ENCODE measurements at regions not wholly inside any gene's neighbourhood (a gene's known extent, or its start where the extent isn't known, plus 50 kb on each side); places are given as distances from the start of the nearest gene placed in this dataset.
"Not testable (repeated sequence)": the region's sequence is repeated elsewhere in the genome, so short reads cannot be mapped to it uniquely, and the experiment has no call there.

DNA sequence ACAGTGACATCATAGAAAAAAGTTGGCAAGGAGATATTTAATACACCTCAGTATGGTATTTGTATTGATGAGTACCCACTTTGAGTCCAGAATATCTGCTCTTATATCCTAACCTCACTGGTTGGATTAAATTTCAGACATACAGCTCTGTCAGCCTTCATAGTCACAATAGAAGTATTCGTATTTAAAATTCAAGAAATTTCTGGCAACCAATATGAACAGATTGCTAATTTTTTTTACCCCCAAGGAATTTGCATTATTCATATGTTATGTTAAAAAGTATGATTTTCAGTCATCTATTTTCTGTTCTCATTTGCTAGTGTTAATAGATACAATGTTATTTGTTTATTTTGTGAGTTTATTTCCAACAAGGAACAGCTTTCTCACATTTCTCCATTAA lies 1306.8 kb upstream of the NXPH2 start:
- Histone ChIP-seq H3K9me3 (no peaks in the 10 kb centered on the region), H3K36me3 (no peaks in the 10 kb centered on the region), H3K4me1 (no peaks in the 10 kb centered on the region), H3K27me3 (no peaks in the 10 kb centered on the region), H3K4me3 (no peak overlapping the region), H3K27ac (no peak overlapping the region)
- TF ChIP-seq, protein P1, sequence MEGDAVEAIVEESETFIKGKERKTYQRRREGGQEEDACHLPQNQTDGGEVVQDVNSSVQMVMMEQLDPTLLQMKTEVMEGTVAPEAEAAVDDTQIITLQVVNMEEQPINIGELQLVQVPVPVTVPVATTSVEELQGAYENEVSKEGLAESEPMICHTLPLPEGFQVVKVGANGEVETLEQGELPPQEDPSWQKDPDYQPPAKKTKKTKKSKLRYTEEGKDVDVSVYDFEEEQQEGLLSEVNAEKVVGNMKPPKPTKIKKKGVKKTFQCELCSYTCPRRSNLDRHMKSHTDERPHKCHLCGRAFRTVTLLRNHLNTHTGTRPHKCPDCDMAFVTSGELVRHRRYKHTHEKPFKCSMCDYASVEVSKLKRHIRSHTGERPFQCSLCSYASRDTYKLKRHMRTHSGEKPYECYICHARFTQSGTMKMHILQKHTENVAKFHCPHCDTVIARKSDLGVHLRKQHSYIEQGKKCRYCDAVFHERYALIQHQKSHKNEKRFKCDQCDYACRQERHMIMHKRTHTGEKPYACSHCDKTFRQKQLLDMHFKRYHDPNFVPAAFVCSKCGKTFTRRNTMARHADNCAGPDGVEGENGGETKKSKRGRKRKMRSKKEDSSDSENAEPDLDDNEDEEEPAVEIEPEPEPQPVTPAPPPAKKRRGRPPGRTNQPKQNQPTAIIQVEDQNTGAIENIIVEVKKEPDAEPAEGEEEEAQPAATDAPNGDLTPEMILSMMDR (IDR thresholded peaks at IDR 0.05): no peak
- TF ChIP-seq POLR2A (IDR thresholded peaks at IDR 0.05): no peak
- no peak for DNase-seq

DNA sequence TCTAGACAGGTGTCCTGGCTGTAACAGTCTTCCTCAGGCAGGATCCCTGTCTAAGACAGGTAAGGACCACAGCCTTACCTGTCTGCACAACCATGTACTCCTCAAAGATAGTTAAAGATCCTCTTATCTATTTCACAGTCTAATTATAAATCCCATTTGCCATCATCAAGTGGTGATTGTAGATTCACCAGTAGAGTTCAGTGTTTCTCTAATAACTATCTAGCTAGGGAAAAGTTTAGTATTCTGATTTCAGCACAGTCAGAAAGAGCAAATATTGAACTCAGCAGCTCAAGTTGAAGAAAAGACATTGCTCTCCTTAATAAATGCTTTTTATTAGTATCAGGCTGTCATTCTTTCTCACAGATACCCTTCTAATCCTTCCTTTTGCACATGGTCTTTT lies 1305.5 kb upstream of the NXPH2 start:
- no peaks in the 10 kb centered on the region for H3K9me3 ChIP-seq
- no peak for DNase-seq
- H3K36me3 ChIP-seq: no peaks in the 10 kb centered on the region
- no peaks in the 10 kb centered on the region for H3K4me1 ChIP-seq
- no peak for TF ChIP-seq POLR2A (IDR thresholded peaks at IDR 0.05)
- TF ChIP-seq, protein P1 (IDR thresholded peaks at IDR 0.05): peak in 1 of 6 experiments; percentile 14
- H3K4me3 ChIP-seq: no peak overlapping the region
- H3K27ac ChIP-seq: no peak overlapping the region
- H3K27me3 ChIP-seq: no peaks in the 10 kb centered on the region

DNA sequence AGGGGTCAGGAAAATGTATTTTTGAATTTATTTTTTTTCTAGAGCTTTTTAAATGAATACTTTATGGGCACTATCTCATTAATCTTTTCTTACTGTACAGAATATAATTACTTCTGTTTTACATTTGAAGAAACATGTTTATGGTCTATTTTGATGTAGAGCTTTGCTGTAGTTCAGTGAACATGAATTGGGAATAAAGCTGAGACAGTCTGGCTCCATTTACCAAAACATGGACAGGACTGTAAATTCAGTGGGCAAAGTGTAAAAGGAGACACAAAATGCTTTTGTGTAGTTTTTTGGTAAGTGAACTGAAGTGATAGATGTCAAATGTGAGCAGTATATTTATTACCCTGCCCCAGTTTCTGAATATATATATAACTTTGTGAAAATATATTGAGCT lies 1298.8 kb upstream of the NXPH2 start:
- no peak for TF ChIP-seq POLR2A (IDR thresholded peaks at IDR 0.05)
- TF ChIP-seq, protein P1 (IDR thresholded peaks at IDR 0.05): no peak
- H3K36me3 ChIP-seq: no peaks in the 10 kb centered on the region
- H3K27ac ChIP-seq: no peak overlapping the region
- no peaks in the 10 kb centered on the region for H3K4me1 ChIP-seq
- no peaks in the 10 kb centered on the region for H3K27me3 ChIP-seq
- DNase-seq: no peak
- no peaks in the 10 kb centered on the region for H3K9me3 ChIP-seq
- no peak overlapping the region for H3K4me3 ChIP-seq

DNA sequence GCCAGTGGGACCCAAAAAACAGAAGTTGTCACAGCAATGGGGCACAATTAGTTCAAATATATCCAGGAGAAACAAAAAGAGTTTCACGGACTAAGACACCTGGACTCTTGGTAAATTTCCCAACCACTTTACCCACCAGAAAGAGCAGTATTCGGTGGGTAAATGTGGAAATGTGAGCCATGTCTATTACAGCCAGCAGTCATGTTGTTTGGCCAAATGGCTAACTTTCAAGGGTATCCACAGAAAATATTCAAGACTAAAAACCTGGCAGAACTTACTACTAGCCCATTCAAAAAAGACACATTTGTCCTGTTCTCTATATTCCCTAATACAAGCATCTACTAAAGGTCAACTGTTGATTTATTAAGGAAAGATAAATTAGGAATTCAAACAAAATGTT lies 1296.0 kb upstream of the NXPH2 start:
- DNase-seq: no peak
- Histone ChIP-seq H3K36me3 (no peaks in the 10 kb centered on the region), H3K27ac (no peak overlapping the region), H3K9me3 (no peaks in the 10 kb centered on the region), H3K27me3 (no peaks in the 10 kb centered on the region), H3K4me3 (no peak overlapping the region), H3K4me1 (no peaks in the 10 kb centered on the region)
- TF ChIP-seq POLR2A (IDR thresholded peaks at IDR 0.05): no peak
- TF ChIP-seq, protein P1 (IDR thresholded peaks at IDR 0.05): no peak

DNA sequence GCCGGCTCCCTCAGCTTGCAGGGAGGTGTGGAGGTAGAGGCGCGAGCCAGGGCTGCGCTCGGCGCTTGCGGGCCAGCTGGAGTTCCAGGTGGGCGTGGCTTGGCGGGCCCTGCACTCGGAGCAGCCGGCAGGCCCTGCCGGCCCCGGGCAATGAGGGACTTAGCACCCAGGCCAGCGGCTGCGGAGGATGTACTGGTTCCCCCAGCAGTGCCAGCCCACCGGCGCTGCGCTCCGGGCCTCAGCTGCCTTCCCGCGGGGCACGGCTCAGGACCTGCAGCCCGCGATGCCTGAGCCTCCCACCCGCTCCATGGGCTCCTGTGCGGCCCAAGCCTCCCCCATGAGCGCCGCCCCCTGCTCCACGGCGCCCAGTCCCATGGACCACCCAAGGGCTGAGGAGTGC lies 1293.6 kb upstream of the NXPH2 start:
- H3K4me1 ChIP-seq, H3K36me3 ChIP-seq, H3K27me3 ChIP-seq, H3K27ac ChIP-seq, H3K4me3 ChIP-seq, H3K9me3 ChIP-seq, DNase-seq: not testable (repeated sequence)

DNA sequence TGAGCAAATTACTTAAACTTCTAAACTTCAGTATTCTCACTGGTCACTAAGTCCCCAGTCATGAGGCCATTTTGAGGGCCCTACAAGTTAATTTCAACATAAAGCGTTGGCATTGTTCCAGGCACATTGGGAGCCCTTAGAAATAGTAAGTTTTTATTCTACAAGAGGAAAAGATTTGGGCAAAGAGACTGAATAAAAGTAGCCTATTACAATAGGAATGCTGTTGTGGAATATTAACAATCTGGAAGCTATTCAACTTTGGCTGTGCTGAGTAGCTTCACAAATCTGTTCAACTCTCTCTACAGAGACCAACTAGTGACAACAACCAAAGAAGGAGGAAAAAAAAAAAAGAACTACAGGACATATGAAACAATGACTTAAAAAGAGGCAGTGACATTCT lies 1287.5 kb upstream of the NXPH2 start:
- Histone ChIP-seq H3K4me1 (no peaks in the 10 kb centered on the region), H3K27ac (no peak overlapping the region), H3K27me3 (no peaks in the 10 kb centered on the region), H3K4me3 (no peak overlapping the region), H3K36me3 (no peaks in the 10 kb centered on the region), H3K9me3 (no peaks in the 10 kb centered on the region)
- TF ChIP-seq POLR2A (IDR thresholded peaks at IDR 0.05): no peak
- TF ChIP-seq, protein P1 (IDR thresholded peaks at IDR 0.05): no peak
- DNase-seq: no peak
